ENCODE measurements at regions not wholly inside any gene's neighbourhood (a gene's known extent, or its start where the extent isn't known, plus 50 kb on each side); places are given as distances from the start of the nearest gene placed in this dataset.

GRCh38 chrX:39324233-39324930, 523.1 kb downstream of the MID1IP1 start:
- TF ChIP-seq, protein P1, sequence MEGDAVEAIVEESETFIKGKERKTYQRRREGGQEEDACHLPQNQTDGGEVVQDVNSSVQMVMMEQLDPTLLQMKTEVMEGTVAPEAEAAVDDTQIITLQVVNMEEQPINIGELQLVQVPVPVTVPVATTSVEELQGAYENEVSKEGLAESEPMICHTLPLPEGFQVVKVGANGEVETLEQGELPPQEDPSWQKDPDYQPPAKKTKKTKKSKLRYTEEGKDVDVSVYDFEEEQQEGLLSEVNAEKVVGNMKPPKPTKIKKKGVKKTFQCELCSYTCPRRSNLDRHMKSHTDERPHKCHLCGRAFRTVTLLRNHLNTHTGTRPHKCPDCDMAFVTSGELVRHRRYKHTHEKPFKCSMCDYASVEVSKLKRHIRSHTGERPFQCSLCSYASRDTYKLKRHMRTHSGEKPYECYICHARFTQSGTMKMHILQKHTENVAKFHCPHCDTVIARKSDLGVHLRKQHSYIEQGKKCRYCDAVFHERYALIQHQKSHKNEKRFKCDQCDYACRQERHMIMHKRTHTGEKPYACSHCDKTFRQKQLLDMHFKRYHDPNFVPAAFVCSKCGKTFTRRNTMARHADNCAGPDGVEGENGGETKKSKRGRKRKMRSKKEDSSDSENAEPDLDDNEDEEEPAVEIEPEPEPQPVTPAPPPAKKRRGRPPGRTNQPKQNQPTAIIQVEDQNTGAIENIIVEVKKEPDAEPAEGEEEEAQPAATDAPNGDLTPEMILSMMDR (IDR thresholded peaks at IDR 0.05; ENCODE audit: low read depth, low read length): no peak
- TF ChIP-seq EZH2phosphoT487 (IDR thresholded peaks at IDR 0.05; ENCODE audit: low read depth): no peak

Data from OCI-LY3 (cell line).